Left cardiac atrium (tissue), 4 donors: ENCODE measurements at regions not wholly inside any gene's neighbourhood (a gene's known extent, or its start where the extent isn't known, plus 50 kb on each side); places are given as distances from the start of the nearest gene placed in this dataset.
"Not testable (repeated sequence)": the region's sequence is repeated elsewhere in the genome, so short reads cannot be mapped to it uniquely, and the experiment has no call there.

Experiments
- ATAC-seq, 2 donors: fragments of 200-7000 bp; cut with Tn5 transposase; one replicate each; pipeline ENCODE4 v1.9.1; 2020; ENCODE audit warnings: mild to moderate bottlenecking in 2 of 2, moderate library complexity in 2 of 2
- DNase-seq: peaks from one replicate; pipeline ENCODE4 v3.0.0-alpha.2; 2020
- intact Hi-C, 2 donors: fragments of 100-400 bp; cut with DNase I; formaldehyde crosslinking; loops; one replicate each; pipeline versions ENCODE4 v1.14.1 to v1.15.1; 2022 to 2023
- donor health status: DM: no; HTN: yes; CAD: no.
- donor health status: DM: no; HTN: yes; CAD: no; lungs with severe emphysema.
- donor health status: DM: yes; HTN: yes; CAD: no.
- donor health status: Dilated cardiomyopathy.

- intact Hi-C loops: no loop called here
- DNase-seq (no peak), ATAC-seq (no peak)
Observed at GRCh38 chr3:40689837-40690236, 165.1 kb downstream of the ZNF621 start.

DNA sequence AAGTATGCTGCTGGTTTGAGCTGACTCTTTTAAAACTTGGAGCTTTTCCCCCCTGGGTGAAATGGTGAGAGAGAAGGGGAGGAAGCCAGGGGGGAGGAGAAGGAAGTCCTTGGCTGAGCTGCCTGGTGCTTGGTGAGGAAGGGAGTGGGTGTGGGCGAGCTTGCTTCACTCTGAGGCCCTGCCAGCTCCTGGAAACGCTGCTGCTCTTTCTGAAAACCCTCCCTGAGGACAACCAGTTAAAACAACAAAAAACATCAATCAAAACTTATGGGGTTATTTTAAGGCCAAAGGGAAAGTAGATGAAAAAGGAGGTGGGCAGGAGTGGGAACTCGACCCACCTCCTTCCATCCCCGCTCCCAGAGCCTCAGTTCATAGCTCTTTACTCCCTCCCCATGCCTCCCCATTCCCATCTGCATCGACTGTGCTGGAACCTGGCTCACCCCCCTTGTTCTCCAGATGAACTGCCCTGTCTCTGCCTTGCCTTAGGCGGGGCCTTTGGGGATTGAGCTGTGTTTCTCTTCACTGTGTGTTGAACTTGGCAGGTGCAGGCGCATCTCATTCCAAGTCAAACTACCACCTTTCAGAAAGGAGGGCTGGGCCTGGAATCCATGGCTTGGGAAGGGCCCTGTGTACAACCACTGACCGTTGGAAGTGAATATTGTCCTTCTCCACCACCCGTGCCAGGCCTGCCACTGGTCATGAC, 166.1 kb downstream of the ZNF621 start:
- intact Hi-C loops: no loop called here
- DNase-seq (peak; percentile 89), ATAC-seq (peak; percentile 95 to 96)

DNA sequence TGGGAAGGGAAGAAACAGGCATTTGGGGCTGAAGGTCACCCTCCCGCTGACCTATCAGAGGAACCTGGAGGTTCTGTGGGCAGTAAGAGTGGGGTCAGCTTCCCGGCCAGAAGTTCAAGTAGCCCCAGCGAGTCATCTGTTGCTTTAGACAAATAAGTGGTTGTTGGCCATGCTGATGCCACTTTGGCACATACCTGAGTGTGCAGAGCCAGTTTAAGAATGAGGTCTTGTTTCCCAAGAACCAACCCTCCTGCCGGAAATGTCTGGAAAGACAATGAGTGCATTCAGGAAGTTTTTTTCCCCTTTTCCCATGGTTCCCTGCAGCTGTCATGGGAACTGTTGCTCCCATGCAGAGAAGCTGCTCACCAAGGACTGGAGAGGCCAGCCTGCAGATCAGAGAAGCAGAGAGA, 166.7 kb downstream of the ZNF621 start:
- intact Hi-C loops: no loop called here
- ATAC-seq: peak; percentile 17 to 23
- DNase-seq: no peak

DNA sequence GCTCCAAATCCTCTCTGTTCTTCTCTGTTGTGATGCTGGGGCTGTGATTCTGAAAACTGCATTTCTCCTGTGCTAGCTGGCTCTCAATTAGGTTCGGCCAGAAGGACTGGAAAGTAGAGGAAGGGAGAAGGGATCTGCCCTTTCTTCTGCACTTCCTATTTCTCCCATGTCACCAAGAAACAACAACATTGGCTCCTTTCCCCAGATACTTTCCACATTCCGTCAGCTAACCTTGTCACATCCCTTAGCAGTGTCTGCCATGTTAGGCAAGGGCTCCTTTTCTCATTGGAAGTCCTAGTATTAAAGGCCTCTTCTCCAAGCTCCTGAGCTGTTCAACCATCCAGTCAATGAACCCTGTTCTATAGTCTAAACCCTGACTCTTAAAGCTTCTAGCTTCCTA, 171.1 kb downstream of the ZNF621 start:
- intact Hi-C loops: no loop called here
- DNase-seq: no peak
- ATAC-seq: no peak

DNA sequence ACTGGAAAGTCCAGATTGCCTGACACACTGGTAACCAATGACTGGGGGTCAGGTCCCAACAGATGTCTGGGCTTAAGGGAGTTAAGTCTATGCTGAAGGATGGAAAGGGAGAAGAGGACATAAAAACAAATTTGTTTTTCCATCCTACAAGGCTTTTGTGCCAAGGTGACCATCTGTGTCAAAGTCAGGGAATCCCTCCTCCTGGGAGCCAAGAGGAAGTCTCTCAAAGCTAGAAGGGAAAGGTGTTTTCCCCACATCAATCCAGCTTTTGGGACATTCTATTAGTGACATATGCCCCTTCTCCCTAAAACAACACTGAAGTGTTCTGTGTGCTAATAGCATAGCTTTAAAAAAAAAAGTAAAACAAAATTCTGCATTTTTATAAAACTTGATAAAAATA, 173.9 kb downstream of the ZNF621 start:
- intact Hi-C loops, DNase-seq, ATAC-seq: not testable (repeated sequence)

DNA sequence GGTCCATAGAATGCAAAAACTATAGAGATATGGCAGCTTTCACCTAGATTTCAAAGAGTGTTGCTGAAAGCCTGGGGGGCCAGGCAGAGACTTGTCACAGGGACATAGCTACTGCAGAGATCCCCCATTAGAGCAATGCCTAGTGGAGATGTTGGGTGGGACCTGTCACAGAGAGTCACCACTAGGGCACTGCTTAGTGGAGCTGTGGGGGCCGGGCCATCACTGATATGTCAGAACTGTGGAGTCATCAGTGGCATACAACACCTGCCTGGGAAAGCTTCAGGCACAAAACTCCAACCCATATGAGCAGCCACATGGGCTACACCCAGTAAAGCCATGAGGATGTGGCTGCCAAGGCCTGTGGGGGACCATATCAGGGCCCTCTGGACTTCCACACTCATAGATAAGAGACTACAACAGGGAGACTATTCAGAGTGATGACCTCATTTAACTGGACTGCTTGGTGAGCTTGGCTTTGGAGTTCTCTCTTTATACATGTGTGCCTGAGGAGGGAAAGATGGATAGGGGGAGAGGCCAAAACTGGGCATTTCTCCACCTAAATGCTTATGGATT, 176.3 kb downstream of the ZNF621 start:
- ATAC-seq: peak in 1 of 2 donors; percentile 75
- DNase-seq: no peak
- intact Hi-C loops: no loop called here

DNA sequence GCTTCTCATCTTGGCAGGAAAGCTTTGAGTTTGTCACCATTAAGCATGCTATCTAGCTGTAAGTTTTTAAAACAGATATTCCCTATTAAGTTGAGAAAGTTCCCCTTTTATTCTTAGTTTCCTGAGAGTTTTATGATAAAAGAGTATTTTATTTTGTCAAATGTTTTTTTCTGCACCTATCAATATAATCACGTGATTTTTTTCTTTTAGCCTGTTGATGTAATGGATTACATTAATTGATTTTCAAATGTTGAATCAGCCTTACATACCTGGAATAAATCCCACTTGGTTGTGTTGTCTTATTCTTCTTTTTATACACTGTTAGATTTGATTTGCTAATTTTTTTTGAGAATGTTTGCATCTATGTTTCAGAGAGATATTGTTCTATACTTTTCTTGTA, 179.5 kb downstream of the ZNF621 start:
- no peak for ATAC-seq
- intact Hi-C loops: no loop called here
- no peak for DNase-seq

DNA sequence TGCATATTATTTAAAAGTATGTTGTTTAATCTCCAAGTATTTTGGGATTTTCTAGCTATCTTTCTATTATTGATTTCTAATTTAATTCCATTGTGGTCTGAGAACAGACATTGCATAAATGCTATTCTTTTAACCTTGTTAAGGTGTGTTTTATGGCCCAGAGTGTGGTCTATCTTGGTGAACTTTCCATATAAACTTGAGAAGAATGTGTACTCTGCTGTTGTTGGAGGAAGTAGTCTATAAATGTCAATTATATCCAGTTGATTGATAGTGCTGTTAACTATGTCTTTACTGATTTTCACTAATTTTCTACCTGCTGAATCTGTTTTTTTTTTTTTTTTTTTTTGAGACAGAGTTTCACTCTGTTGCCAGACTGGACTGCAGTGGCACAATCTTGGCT, 180.9 kb downstream of the ZNF621 start:
- intact Hi-C loops: no loop called here
- ATAC-seq: no peak
- DNase-seq: no peak

DNA sequence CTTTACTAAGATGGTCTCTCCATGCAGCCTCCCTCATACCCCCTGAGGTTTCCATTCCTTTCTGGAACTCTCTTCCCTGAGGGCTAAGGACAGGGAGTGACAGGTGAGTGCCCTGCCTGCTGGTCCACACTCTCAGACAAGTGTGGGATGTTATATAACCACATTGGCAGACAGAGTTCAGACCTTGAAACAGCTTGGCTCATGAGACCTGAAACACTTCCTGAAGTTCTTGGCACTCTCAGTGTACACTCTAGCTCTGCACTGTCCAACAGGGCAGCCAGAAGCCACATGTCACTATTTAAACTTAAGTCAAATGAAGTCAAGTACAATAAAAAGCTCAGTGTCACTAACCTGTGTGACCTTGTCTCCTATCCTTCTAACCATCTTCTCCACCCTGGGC, 188.5 kb downstream of the ZNF621 start:
- intact Hi-C loops: no loop called here
- no peak for DNase-seq
- ATAC-seq: peak; percentile 66 to 89

GRCh38 chr3:40713795-40714194, 189.0 kb downstream of the ZNF621 start:
- intact Hi-C loops: no loop called here
- ATAC-seq (no peak), DNase-seq (no peak)

DNA sequence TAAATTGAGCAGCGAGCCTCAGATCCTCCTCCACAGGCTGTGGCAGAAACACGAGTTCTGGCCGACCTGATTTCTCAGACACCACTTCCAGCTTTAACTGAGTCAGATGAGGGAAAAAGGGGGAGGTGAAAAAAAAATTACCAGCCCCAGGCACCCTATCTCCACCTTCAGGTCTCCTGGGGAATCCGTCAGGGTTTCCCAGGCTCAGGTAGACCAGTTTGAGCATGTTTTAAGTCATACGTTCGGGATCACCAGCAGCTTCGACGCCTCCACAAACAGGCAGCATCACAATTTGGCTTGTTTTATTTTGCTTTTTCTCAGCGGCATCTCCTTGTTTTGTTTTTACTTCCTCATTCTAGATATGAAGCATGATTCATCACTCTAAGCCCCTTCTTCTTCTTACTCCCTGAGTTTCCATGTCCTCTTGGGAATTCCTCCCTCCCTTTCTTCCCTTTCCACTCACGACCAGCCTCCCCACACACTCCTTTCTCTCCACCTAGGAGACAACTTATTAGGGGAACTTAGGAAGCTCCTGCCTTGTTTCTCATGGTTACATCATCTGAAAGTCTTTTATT, 190.1 kb downstream of the ZNF621 start:
- peak in 1 of 2 donors; percentile 49 for ATAC-seq
- intact Hi-C loops: no loop called here
- DNase-seq: no peak

DNA sequence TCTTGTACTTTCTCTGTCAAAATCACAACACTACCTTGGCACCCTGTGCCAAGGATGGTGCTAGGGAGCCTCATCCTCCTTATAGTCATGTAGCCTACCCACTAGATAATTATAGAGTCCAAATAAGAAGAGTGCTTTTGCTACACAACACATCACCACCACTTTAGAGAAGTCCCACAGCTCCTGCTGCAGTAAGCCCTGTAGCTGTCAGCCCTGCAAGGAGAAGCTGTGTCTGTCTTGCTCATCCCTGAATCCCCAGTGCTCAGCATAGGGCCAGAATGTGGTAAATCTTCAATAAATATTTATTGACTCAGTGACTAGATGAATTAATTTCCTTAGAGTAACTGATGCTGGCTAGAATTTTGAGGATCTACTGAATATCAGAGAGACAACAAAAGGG, 190.8 kb downstream of the ZNF621 start:
- intact Hi-C loops: no loop called here
- no peak for ATAC-seq
- DNase-seq: no peak

GRCh38 chr3:40717471-40717870, 192.7 kb downstream of the ZNF621 start:
- ATAC-seq: no peak
- intact Hi-C loops: no loop called here

DNA sequence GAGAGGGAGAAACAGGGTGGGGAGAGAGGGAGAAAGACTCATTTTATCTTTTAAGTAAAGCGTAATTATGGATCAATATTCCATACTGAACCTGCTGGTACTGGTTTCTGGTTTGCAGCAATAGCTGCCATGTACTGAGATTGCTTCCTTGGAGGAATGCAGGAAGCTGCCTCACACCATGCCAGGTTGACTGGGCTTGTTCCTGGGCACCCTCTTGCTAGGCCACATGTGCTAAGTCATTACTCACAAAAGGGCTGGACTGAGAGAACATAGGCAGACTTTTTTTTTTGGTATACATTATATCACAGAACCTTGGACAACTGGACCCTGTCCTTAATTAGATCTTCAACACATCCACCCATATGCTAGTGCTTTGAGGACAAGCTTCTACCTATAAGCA, 193.4 kb downstream of the ZNF621 start:
- intact Hi-C loops: no loop called here
- DNase-seq (no peak), ATAC-seq (no peak)

More at GRCh38 chr3:40717471-40717870, 192.7 kb downstream of the ZNF621 start:
- DNase-seq: no peak

- DNase-seq (no peak), ATAC-seq (no peak)
- intact Hi-C loops: no loop called here
Observed at GRCh38 chr3:40718681-40719080, 193.9 kb downstream of the ZNF621 start.

DNA sequence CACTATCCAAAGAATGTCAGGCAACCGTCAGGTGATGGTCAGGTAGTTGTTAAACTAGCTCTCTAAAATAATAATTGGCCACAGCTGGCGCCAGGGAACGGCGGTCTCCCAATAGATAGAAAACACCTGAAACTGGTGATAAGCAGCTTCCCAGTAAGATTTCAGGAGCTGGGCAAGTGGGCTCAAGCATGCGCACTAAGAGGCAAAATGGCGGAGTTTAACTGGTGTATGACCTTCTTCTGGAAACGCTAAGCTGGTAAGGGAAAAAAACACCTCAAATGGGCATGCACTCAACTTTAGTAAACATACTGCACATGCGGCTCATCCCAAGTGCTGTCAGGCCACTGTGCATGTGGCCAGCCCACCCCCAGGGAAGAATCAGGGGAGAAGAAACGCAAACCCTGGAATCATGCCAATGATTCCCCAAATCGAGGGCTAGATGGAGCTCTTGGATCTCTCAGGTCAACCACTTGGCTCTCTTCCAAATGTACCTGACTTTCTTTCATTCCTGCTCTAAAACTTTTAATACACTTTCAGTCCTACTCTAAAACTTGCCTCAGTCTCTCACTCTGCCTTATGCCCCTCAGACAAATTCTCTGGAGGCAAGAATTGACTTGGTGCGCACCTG, 195.0 kb downstream of the ZNF621 start:
- ATAC-seq (no peak), DNase-seq (no peak)
- intact Hi-C loops: no loop called here

DNA sequence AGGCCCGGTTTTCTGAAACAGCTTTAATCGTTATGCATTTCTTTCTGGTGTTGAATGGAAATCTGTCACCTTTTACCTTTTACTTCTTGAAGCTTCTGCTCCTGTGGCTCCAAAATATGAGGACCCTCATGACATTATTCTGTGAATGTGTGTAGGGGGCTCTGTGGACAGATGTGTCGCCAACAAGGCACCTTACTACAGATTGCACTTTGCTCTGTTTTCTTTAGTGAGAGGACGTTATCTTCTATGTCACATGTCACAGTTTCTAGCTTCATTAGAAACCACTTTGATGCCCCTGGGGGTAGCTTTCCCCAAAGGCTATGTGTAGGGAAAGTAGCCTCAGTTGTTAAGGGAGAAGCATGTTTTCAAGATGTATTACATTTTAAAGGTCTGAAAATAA, 195.6 kb downstream of the ZNF621 start:
- intact Hi-C loops: no loop called here
- no peak for ATAC-seq

GRCh38 chr3:40720863-40721262, 196.1 kb downstream of the ZNF621 start:
- DNase-seq (no peak), ATAC-seq (no peak)
- intact Hi-C loops: no loop called here

More for the DNA sequence above, 195.6 kb downstream of the ZNF621 start:
- DNase-seq: no peak

DNA sequence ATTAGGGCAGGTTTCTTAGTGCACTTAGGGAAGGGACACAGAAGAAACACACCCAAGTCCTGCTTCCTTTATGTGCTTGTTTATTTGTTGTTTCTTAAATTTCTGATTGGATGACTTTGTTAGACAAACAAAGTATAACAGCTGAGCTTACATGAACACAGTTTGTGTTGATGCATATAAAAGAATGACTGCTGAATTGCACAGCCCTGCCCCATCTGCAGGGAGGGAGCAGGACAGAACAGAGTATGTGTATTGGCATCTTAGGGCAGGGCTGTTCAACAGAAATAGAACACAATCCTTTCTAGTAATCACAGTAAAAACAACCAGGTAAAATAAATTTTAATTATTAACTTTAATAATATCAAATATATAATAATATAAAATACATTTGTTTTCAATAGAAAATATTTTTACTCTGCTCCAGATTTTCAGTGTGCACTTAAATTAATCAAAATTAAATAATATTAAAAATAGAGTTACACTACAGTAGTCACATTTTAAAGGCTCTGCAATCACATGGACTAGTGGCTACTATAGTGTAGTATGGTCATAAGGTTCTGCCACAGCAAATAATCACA, 198.4 kb downstream of the ZNF621 start:
- intact Hi-C loops: no loop called here
- no peak for ATAC-seq
- no peak for DNase-seq

DNA sequence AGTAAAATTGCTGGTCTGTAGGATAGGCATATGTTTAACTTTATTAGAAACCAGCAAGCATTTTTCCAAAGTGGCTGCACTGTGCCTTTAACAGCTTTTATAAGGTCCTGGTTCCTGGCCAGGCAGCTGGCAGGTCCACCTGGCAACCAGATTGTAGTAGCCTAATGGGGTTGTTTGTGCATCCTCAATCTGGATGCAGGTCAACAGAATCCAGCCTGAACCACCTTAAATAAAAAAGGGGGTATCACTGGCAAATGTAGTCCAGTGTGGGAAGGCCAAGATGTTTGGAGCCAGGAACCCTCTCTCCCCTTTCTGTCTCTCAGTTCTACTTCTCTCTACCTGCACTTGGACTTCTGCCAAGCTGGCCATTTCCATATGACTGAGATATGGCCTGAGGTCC, 200.3 kb downstream of the ZNF621 start:
- DNase-seq: no peak
- intact Hi-C loops: no loop called here

More for the DNA sequence above, 200.3 kb downstream of the ZNF621 start:
- ATAC-seq: no peak
